G401.6 (cell line): ENCODE measurements at regions not wholly inside any gene's neighbourhood (a gene's known extent, or its start where the extent isn't known, plus 50 kb on each side); places are given as distances from the start of the nearest gene placed in this dataset.

Experiments used
- FAIRE-seq: peaks from 2 replicates; lab custom pipeline; 2012; peaks lifted over from hg19 to GRCh38; lab: Jason Lieb, UNC

GRCh38 chr4:35491093-35491492 lies 753.2 kb downstream of the ARAP2 start:
- no peak for FAIRE-seq

GRCh38 chr4:35493977-35494376 lies 750.3 kb downstream of the ARAP2 start:
- no peak for FAIRE-seq

GRCh38 chr4:35494955-35495354 lies 749.4 kb downstream of the ARAP2 start:
- FAIRE-seq, result no peak

- FAIRE-seq, result no peak
Measured at GRCh38 chr4:35500812-35501211, 743.5 kb downstream of the ARAP2 start.

GRCh38 chr4:35503435-35503834 lies 740.9 kb downstream of the ARAP2 start:
- no peak for FAIRE-seq

- no peak for FAIRE-seq
Measured at GRCh38 chr4:35506161-35506560, 738.2 kb downstream of the ARAP2 start.

- no peak for FAIRE-seq
Measured at GRCh38 chr4:35511851-35512250, 732.5 kb downstream of the ARAP2 start.

- FAIRE-seq, result no peak
Measured at GRCh38 chr4:35516102-35516501, 728.2 kb downstream of the ARAP2 start.

- FAIRE-seq, result no peak
Measured at GRCh38 chr4:35520059-35520458, 724.3 kb downstream of the ARAP2 start.

- FAIRE-seq, result no peak
Measured at GRCh38 chr4:35521682-35522081, 722.6 kb downstream of the ARAP2 start.

- FAIRE-seq, result no peak
Measured at GRCh38 chr4:35525192-35525978, 718.9 kb downstream of the ARAP2 start.

- no peak for FAIRE-seq
Measured at GRCh38 chr4:35526456-35526855, 717.9 kb downstream of the ARAP2 start.

- FAIRE-seq, result no peak
Measured at GRCh38 chr4:35534962-35535361, 709.4 kb downstream of the ARAP2 start.

GRCh38 chr4:35538807-35539206 lies 705.5 kb downstream of the ARAP2 start:
- no peak for FAIRE-seq

- no peak for FAIRE-seq
Measured at GRCh38 chr4:35539404-35540055, 704.8 kb downstream of the ARAP2 start.

- FAIRE-seq, result no peak
Measured at GRCh38 chr4:35541146-35541887, 703.0 kb downstream of the ARAP2 start.

- FAIRE-seq, result no peak
Measured at GRCh38 chr4:35541888-35542213, 702.5 kb downstream of the ARAP2 start.

GRCh38 chr4:35548921-35549320 lies 695.4 kb downstream of the ARAP2 start:
- FAIRE-seq, result no peak

- FAIRE-seq, result no peak
Measured at GRCh38 chr4:35556387-35556786, 687.9 kb downstream of the ARAP2 start.

GRCh38 chr4:35559559-35560365 lies 684.6 kb downstream of the ARAP2 start:
- no peak for FAIRE-seq

- no peak for FAIRE-seq
Measured at GRCh38 chr4:35562861-35563260, 681.5 kb downstream of the ARAP2 start.

GRCh38 chr4:35565640-35566039 lies 678.7 kb downstream of the ARAP2 start:
- no peak for FAIRE-seq

GRCh38 chr4:35591035-35591434 lies 653.3 kb downstream of the ARAP2 start:
- no peak for FAIRE-seq
